Fibroblast of lung (primary cell): ENCODE measurements at regions not wholly inside any gene's neighbourhood (a gene's known extent, or its start where the extent isn't known, plus 50 kb on each side); places are given as distances from the start of the nearest gene placed in this dataset.
A peak's percentile ranks its signal among the peaks of the same experiment; 100 is the strongest.

Experiments
- DNase-seq, 2 donors: peaks; one replicate each; pipeline versions ENCODE4 v3.0.0 to v3.0.0-alpha.2; 2010; ENCODE audit warnings: low read depth in 2 of 2
- H2AFZ ChIP-seq: 2 replicates; pipeline ENCODE4 v1.5.1; 2012; ENCODE audit warnings: low read length, control low read depth, inconsistent platforms
- H3K27ac ChIP-seq: 2 replicates; pipeline ENCODE4 v1.5.1; 2011; ENCODE audit warnings: low read length, control low read depth; ENCODE audit not compliant: insufficient read depth
- H3K27me3 ChIP-seq: 2 replicates; pipeline ENCODE4 v1.5.1; 2011; ENCODE audit warnings: mild to moderate bottlenecking, low read length; ENCODE audit not compliant: control insufficient read depth, insufficient read depth
- H3K36me3 ChIP-seq: 2 replicates; pipeline ENCODE4 v1.5.1; 2011; ENCODE audit warnings: low read length; ENCODE audit not compliant: control insufficient read depth, insufficient read depth
- H3K4me1 ChIP-seq: 2 replicates; pipeline ENCODE4 v1.5.1; 2011; ENCODE audit warnings: low read length; ENCODE audit not compliant: control insufficient read depth, insufficient read depth; ENCODE audit errors: extremely low read depth
- H3K4me2 ChIP-seq: 2 replicates; pipeline ENCODE4 v1.5.1; 2011; ENCODE audit warnings: low read length, control low read depth; ENCODE audit not compliant: insufficient read depth; ENCODE audit errors: extremely low read depth
- H3K4me3 ChIP-seq, 4 experiments: fragments of 200-600 bp in 1 of 4; sonication (generic) in 1 of 4; replicated peaks in 1 of 4; 2 replicates each; pipeline ENCODE4 v1.5.1; 2011 to 2016; ENCODE audit warnings: low read length in 4 of 4, low read depth in 3 of 4, mild to moderate bottlenecking in 3 of 4, control low read depth in 2 of 4, inconsistent platforms in 1 of 4, mixed read lengths in 1 of 4; ENCODE audit not compliant: insufficient read depth in 1 of 4; ENCODE audit errors: control extremely low read depth in 1 of 4
- H3K79me2 ChIP-seq: 2 replicates; pipeline ENCODE4 v1.5.1; 2012; ENCODE audit warnings: mild to moderate bottlenecking, low read length, inconsistent platforms; ENCODE audit not compliant: control insufficient read depth, insufficient read depth
- H3K9ac ChIP-seq: 2 replicates; pipeline ENCODE4 v1.5.1; 2011; ENCODE audit warnings: mild to moderate bottlenecking, low read length, control low read depth; ENCODE audit not compliant: insufficient read depth
- H3K9me3 ChIP-seq: 2 replicates; pipeline ENCODE4 v1.5.1; 2012; ENCODE audit warnings: low read depth, low read length; ENCODE audit not compliant: control insufficient read depth, insufficient read depth
- H4K20me1 ChIP-seq: 2 replicates; pipeline ENCODE4 v1.5.1; 2011; ENCODE audit warnings: low read length; ENCODE audit not compliant: control insufficient read depth, insufficient read depth; ENCODE audit errors: extremely low read depth
- CTCF ChIP-seq, 2 donors: IDR thresholded peaks in 1 of 2; conservative IDR thresholded peaks in 1 of 2; 1 replicate in 1 of 2; 2 replicates in 1 of 2; pipeline ENCODE4 v1.5.1; 2011 to 2012; ENCODE audit warnings: low read length in 2 of 2, control low read depth in 1 of 2, inconsistent platforms in 1 of 2, low read depth in 1 of 2, mild to moderate bottlenecking in 1 of 2
- EZH2 ChIP-seq: IDR thresholded peaks from 2 replicates; pipeline ENCODE4 v1.5.1; 2012; ENCODE audit warnings: low read length, control low read depth, mild to moderate bottlenecking; ENCODE audit errors: missing control alignments

GRCh38 chr1:189819751-189820150 is 657.9 kb downstream of the BRINP3 start:
- H3K27ac ChIP-seq = no peak overlapping the region
- H2AFZ ChIP-seq = no peak overlapping the region
- no peaks in the 10 kb centered on the region for H3K9me3 ChIP-seq
- H4K20me1 ChIP-seq = no peaks in the 10 kb centered on the region
- no peaks in the 10 kb centered on the region for H3K27me3 ChIP-seq
- no peaks in the 10 kb centered on the region for H3K4me1 ChIP-seq
- no peaks in the 10 kb centered on the region for H3K79me2 ChIP-seq
- no peak overlapping the region for H3K9ac ChIP-seq
- no peak overlapping the region for H3K4me3 ChIP-seq
- DNase-seq = no peak
- no peak overlapping the region for H3K4me2 ChIP-seq
- H3K36me3 ChIP-seq = no peaks in the 10 kb centered on the region
- no peak for TF ChIP-seq CTCF (conservative IDR thresholded peaks at IDR 0.05 in 1 of 2, IDR thresholded peaks at IDR 0.05 in 1 of 2; ENCODE audit: low read depth in 1 of 2, low read length in 2 of 2)
- TF ChIP-seq EZH2 = no peak

GRCh38 chr1:189821833-189822232 is 655.8 kb downstream of the BRINP3 start:
- TF ChIP-seq EZH2 = no peak
- no peak for TF ChIP-seq CTCF (conservative IDR thresholded peaks at IDR 0.05 in 1 of 2, IDR thresholded peaks at IDR 0.05 in 1 of 2; ENCODE audit: low read depth in 1 of 2, low read length in 2 of 2)
- Histone ChIP-seq H2AFZ (no peak overlapping the region), H3K4me2 (no peak overlapping the region), H3K27me3 (no peaks in the 10 kb centered on the region), H3K27ac (no peak overlapping the region), H3K9me3 (no peaks in the 10 kb centered on the region), H3K9ac (no peak overlapping the region), H3K79me2 (no peaks in the 10 kb centered on the region), H4K20me1 (no peaks in the 10 kb centered on the region), H3K4me1 (no peaks in the 10 kb centered on the region), H3K4me3 (no peak overlapping the region), H3K36me3 (no peaks in the 10 kb centered on the region)
- peak; percentile 4 to 20 for DNase-seq

- DNase-seq = no peak
- TF ChIP-seq CTCF (conservative IDR thresholded peaks at IDR 0.05 in 1 of 2, IDR thresholded peaks at IDR 0.05 in 1 of 2; ENCODE audit: low read depth in 1 of 2, low read length in 2 of 2) (no peak), EZH2 (no peak)
- H3K36me3 ChIP-seq = no peaks in the 10 kb centered on the region
- H3K4me3 ChIP-seq = no peak overlapping the region
- no peak overlapping the region for H3K27ac ChIP-seq
- no peaks in the 10 kb centered on the region for H3K27me3 ChIP-seq
- no peak overlapping the region for H2AFZ ChIP-seq
- no peaks in the 10 kb centered on the region for H3K4me1 ChIP-seq
- no peak overlapping the region for H3K4me2 ChIP-seq
- H3K9ac ChIP-seq = no peak overlapping the region
- no peaks in the 10 kb centered on the region for H4K20me1 ChIP-seq
- H3K79me2 ChIP-seq = no peaks in the 10 kb centered on the region
- H3K9me3 ChIP-seq = no peaks in the 10 kb centered on the region
Observed at GRCh38 chr1:189834813-189835212, 642.9 kb downstream of the BRINP3 start.
